HG03175 (cell line): ENCODE measurements at regions not wholly inside any gene's neighbourhood (a gene's known extent, or its start where the extent isn't known, plus 50 kb on each side); places are given as distances from the start of the nearest gene placed in this dataset.

ENCODE experiments used
- ATAC-seq: cut with Tn5 transposase; IDR thresholded peaks from one replicate; pipeline ENCODE4 v1.9.1; 2021; ENCODE audit warnings: mild to moderate bottlenecking, moderate library complexity; ENCODE audit not compliant: unreplicated experiment

- no peak for ATAC-seq
Measured at GRCh38 chr11:45481026-45481425, 184.4 kb downstream of the CHST1 start.

- ATAC-seq, result no peak
Measured at GRCh38 chr11:45477588-45477987, 187.8 kb downstream of the CHST1 start.

- ATAC-seq, result no peak
Measured at GRCh38 chr11:45476126-45476525, 189.3 kb downstream of the CHST1 start.

- ATAC-seq, result no peak
Measured at GRCh38 chr11:45475173-45475572, 189.0 kb upstream of the SYT13 start.

- ATAC-seq, result no peak
Measured at GRCh38 chr11:45473341-45473895, 187.3 kb upstream of the SYT13 start.

- no peak for ATAC-seq
Measured at GRCh38 chr11:45472716-45473317, 186.7 kb upstream of the SYT13 start.

- ATAC-seq, result no peak
Measured at GRCh38 chr11:45471266-45471665, 185.1 kb upstream of the SYT13 start.

GRCh38 chr11:45470794-45471167 is 184.6 kb upstream of the SYT13 start:
- ATAC-seq, result no peak

GRCh38 chr11:45470151-45470793 is 184.1 kb upstream of the SYT13 start:
- ATAC-seq, result no peak

- no peak for ATAC-seq
Measured at GRCh38 chr11:45468267-45468856, 182.2 kb upstream of the SYT13 start.

GRCh38 chr11:45463541-45463940 is 177.4 kb upstream of the SYT13 start:
- no peak for ATAC-seq

- ATAC-seq, result no peak
Measured at GRCh38 chr11:45461514-45461913, 175.4 kb upstream of the SYT13 start.

- no peak for ATAC-seq
Measured at GRCh38 chr11:45459491-45459890, 173.3 kb upstream of the SYT13 start.

- no peak for ATAC-seq
Measured at GRCh38 chr11:45458269-45458668, 172.1 kb upstream of the SYT13 start.

- no peak for ATAC-seq
Measured at GRCh38 chr11:45457649-45458048, 171.5 kb upstream of the SYT13 start.

GRCh38 chr11:45456686-45457085 is 170.5 kb upstream of the SYT13 start:
- no peak for ATAC-seq

GRCh38 chr11:45455536-45455935 is 169.4 kb upstream of the SYT13 start:
- no peak for ATAC-seq

GRCh38 chr11:45454917-45455401 is 168.8 kb upstream of the SYT13 start:
- ATAC-seq, result no peak

GRCh38 chr11:45453721-45454120 is 167.6 kb upstream of the SYT13 start:
- no peak for ATAC-seq

- no peak for ATAC-seq
Measured at GRCh38 chr11:45451766-45452440, 165.8 kb upstream of the SYT13 start.

GRCh38 chr11:45450189-45450588 is 164.0 kb upstream of the SYT13 start:
- no peak for ATAC-seq
